AG04450 (cell line): ENCODE measurements at regions not wholly inside any gene's neighbourhood (a gene's known extent, or its start where the extent isn't known, plus 50 kb on each side); places are given as distances from the start of the nearest gene placed in this dataset.

Experiments
- CTCF ChIA-PET: fragments of 300-600, 350-600 bp; formaldehyde crosslinking; extraction: SDS; loops from one replicate; lab custom pipeline; 2022; ENCODE audit warnings: antibody characterized with exemption, inconsistent platforms; lab: Charles Lee
- POLR2A ChIA-PET: fragments of 350-600 bp; formaldehyde crosslinking; extraction: SDS; loops from one replicate; lab custom pipeline; 2021; ENCODE audit warnings: antibody characterized with exemption, inconsistent platforms; lab: Yijun Ruan, JAX
- DNase-seq: peaks from one replicate; pipeline ENCODE4 v3.0.0-alpha.2; 2011; ENCODE audit warnings: low read depth, low spot score
- H3K27ac ChIP-seq: one replicate; pipeline ENCODE4 v1.5.1; 2012; ENCODE audit warnings: low read depth, low read length, control low read depth
- H3K27me3 ChIP-seq: one replicate; pipeline ENCODE4 v1.6.0; 2012; ENCODE audit warnings: low read length; ENCODE audit not compliant: control insufficient read depth, insufficient read depth
- H3K4me3 ChIP-seq: 2 replicates; pipeline ENCODE4 v1.5.1; 2011; ENCODE audit warnings: mild to moderate bottlenecking, low read depth, low read length, control low read depth
- H3K9me3 ChIP-seq: 2 replicates; pipeline ENCODE4 v1.5.1; 2012; ENCODE audit warnings: low read length; ENCODE audit not compliant: control insufficient read depth, insufficient read depth
- TF ChIP-seq, protein P1 (sequence below): IDR thresholded peaks from 2 replicates; pipeline ENCODE4 v1.5.1; 2011; ENCODE audit warnings: low read depth, low read length, control low read depth, inconsistent platforms

DNA sequence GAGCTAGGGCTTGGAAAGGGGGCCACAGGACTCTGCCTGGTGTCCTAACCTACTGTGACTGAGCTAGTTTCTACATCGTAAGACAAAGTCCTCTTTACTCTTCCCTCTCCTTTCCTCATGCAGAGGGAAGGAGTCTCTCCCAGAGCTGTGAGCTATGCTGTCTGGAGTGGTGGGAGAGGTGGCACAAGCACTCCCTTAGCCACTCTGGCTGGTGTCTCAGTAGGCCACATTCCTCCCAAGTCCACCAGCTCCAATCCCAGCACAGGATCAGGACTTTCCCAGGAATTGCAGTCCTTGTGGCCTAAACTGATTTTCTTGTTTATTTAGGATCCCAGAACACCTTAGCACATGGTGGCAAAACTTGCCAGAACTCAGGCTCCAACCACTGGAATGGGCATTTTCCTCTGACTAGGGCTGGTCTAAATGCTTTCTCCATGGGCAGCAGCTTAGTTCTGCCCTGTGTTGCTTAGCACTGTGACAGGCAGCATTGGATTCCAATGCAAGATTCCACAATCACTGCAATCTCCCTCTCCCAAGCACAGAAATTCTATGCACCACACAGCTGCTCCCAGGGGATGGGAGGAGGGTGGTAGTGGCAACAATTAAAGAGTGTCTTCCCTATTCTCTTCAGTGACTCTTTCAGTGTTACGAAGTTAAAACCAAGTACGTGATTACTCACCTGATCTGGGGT is 733.3 kb downstream of the HACE1 start:
- TF ChIP-seq, protein P1, sequence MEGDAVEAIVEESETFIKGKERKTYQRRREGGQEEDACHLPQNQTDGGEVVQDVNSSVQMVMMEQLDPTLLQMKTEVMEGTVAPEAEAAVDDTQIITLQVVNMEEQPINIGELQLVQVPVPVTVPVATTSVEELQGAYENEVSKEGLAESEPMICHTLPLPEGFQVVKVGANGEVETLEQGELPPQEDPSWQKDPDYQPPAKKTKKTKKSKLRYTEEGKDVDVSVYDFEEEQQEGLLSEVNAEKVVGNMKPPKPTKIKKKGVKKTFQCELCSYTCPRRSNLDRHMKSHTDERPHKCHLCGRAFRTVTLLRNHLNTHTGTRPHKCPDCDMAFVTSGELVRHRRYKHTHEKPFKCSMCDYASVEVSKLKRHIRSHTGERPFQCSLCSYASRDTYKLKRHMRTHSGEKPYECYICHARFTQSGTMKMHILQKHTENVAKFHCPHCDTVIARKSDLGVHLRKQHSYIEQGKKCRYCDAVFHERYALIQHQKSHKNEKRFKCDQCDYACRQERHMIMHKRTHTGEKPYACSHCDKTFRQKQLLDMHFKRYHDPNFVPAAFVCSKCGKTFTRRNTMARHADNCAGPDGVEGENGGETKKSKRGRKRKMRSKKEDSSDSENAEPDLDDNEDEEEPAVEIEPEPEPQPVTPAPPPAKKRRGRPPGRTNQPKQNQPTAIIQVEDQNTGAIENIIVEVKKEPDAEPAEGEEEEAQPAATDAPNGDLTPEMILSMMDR = no peak
- Histone ChIP-seq H3K27ac (no peak overlapping the region), H3K9me3 (peaks cover 31% of the 10 kb centered on the region), H3K27me3 (no peaks in the 10 kb centered on the region), H3K4me3 (no peak overlapping the region)
- CTCF ChIA-PET = no interaction called here
- no peak for DNase-seq
- POLR2A ChIA-PET = no interaction called here

DNA sequence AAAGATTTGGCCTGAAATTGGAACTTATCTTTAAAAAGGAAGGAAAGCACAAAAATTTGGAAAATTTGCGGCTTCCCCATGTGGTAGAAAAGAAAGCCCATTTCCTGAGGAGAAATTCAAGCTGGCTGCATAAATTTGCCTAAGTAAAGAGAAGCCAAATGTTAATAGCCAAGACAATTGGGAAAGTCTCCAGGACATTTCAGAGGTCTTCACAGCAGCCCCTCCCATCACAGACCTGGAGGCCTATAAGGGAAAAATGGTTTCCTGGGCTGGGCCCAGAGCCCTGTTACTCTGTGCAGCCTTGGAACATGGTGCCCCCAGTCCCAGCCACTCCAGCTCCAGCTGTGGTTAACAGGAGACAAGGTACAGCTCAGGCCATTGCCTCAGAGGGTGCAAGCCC is 736.5 kb downstream of the HACE1 start:
- Histone ChIP-seq H3K4me3 (no peak overlapping the region), H3K27me3 (no peaks in the 10 kb centered on the region), H3K27ac (no peak overlapping the region), H3K9me3 (peaks cover 29% of the 10 kb centered on the region)
- ChIA-PET CTCF (no interaction called here), POLR2A (no interaction called here)
- TF ChIP-seq, protein P1 = no peak
- DNase-seq = no peak

DNA sequence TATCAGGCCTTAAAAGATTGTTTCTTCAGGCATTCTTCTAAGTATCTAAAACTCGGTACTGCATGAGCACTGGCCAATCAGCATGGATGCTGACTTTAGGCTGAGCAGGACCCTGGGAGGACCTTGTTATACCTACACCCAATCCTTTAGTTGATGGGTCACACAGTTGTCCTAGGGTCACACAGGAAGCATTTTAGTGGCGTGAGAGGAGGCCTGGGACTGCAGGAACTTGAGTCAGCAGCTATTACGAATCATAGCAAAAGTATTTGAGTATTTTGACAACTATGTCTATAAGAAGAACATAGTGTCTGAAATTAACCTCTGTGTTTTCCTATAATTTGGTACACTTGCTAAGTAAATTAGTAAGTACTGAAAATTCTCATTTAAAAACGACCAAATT is 741.4 kb downstream of the HACE1 start:
- ChIA-PET POLR2A (no interaction called here), CTCF (no interaction called here)
- Histone ChIP-seq H3K27me3 (no peaks in the 10 kb centered on the region), H3K9me3 (peaks cover 1% of the 10 kb centered on the region), H3K27ac (no peak overlapping the region), H3K4me3 (no peak overlapping the region)
- no peak for DNase-seq
- TF ChIP-seq, protein P1 = no peak

DNA sequence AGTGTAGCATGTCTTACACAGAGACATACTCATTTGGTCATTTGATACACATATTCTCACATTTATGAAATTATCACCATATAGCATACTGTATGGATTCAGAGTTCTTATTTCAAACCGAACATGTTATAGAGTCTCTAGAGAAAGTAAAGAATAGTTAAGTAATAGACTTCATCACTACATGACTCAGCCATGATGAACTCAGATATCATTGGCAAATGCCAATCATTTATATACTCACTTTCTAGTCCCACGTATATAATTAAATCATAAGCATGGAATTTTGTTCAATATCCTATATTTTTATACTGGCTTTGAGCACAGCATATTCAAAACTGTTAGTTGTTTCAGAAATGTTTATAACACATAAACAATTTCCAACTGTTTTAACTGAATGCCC is 749.9 kb downstream of the HACE1 start:
- Histone ChIP-seq H3K9me3 (no peaks in the 10 kb centered on the region), H3K27ac (no peak overlapping the region), H3K4me3 (no peak overlapping the region), H3K27me3 (no peaks in the 10 kb centered on the region)
- CTCF ChIA-PET = no interaction called here
- no peak for DNase-seq
- TF ChIP-seq, protein P1 = no peak
- POLR2A ChIA-PET = no interaction called here

DNA sequence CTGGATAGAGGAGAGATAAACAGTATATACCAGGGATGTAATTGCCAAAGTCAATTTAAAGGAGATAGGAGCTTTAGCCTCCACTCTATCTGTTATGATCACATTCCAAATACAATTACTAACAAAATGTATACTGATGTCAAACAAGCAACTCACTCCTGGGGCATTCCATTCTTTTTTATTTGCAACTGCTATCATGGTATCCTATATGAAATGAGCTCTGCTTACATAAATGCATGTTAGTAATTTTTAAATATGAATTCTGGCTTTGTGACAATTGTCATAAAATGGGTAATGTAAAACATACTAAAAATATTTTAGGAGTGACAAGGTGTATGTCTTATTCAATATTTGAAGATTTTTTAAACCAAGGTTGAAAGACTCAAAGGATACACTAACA is 751.1 kb downstream of the HACE1 start:
- TF ChIP-seq, protein P1 = no peak
- H3K27ac ChIP-seq = no peak overlapping the region
- H3K4me3 ChIP-seq = no peak overlapping the region
- no peaks in the 10 kb centered on the region for H3K9me3 ChIP-seq
- ChIA-PET POLR2A (no interaction called here), CTCF (no interaction called here)
- DNase-seq = no peak
- no peaks in the 10 kb centered on the region for H3K27me3 ChIP-seq
